ENCODE measurements at regions not wholly inside any gene's neighbourhood (a gene's known extent, or its start where the extent isn't known, plus 50 kb on each side); places are given as distances from the start of the nearest gene placed in this dataset.

- H3K9me3 ChIP-seq (ENCODE audit: insufficient read depth, low read length): no peaks in the 10 kb centered on the region
Observed at GRCh38 chr12:84605983-84606382, 306.6 kb downstream of the SLC6A15 start.

GRCh38 chr12:84604551-84604950 lies 308.0 kb downstream of the SLC6A15 start:
- no peaks in the 10 kb centered on the region for H3K4me1 ChIP-seq (ENCODE audit: insufficient read depth, insufficient read length)
- no peak for TF ChIP-seq ZNF274 (IDR thresholded peaks at IDR 0.05; ENCODE audit: low read depth, low read length)
- TF ChIP-seq SUZ12 (IDR thresholded peaks at IDR 0.05; ENCODE audit: extremely low read depth, insufficient read depth, insufficient read length): no peak
- no peak for TF ChIP-seq YY1 (IDR thresholded peaks at IDR 0.05; ENCODE audit: insufficient read depth, insufficient read length)
- DNase-seq (ENCODE audit: low read depth, low spot score): no peak
- H3K9me3 ChIP-seq (ENCODE audit: insufficient read depth, low read length): no peaks in the 10 kb centered on the region
- H3K4me3 ChIP-seq (ENCODE audit: insufficient read length, low read depth): no peak overlapping the region
- H3K36me3 ChIP-seq (ENCODE audit: insufficient read depth, insufficient read length, low read length): no peaks in the 10 kb centered on the region
- H3K27me3 ChIP-seq (ENCODE audit: insufficient read depth, insufficient read length): no peaks in the 10 kb centered on the region
- H3K9ac ChIP-seq (ENCODE audit: insufficient read length, low read depth): no peak overlapping the region

More at GRCh38 chr12:84605983-84606382, 306.6 kb downstream of the SLC6A15 start:
- no peak overlapping the region for H3K4me3 ChIP-seq (ENCODE audit: insufficient read length, low read depth)
- H3K27me3 ChIP-seq (ENCODE audit: insufficient read depth, insufficient read length): no peaks in the 10 kb centered on the region
- TF ChIP-seq SUZ12 (IDR thresholded peaks at IDR 0.05; ENCODE audit: extremely low read depth, insufficient read depth, insufficient read length) (no peak), YY1 (IDR thresholded peaks at IDR 0.05; ENCODE audit: insufficient read depth, insufficient read length) (no peak), ZNF274 (IDR thresholded peaks at IDR 0.05; ENCODE audit: low read depth, low read length) (no peak)
- H3K36me3 ChIP-seq (ENCODE audit: insufficient read depth, insufficient read length, low read length): no peaks in the 10 kb centered on the region
- DNase-seq (ENCODE audit: low read depth, low spot score): no peak
- no peak overlapping the region for H3K9ac ChIP-seq (ENCODE audit: insufficient read length, low read depth)
- no peaks in the 10 kb centered on the region for H3K4me1 ChIP-seq (ENCODE audit: insufficient read depth, insufficient read length)

- H3K9me3 ChIP-seq (ENCODE audit: insufficient read depth, low read length): no peaks in the 10 kb centered on the region
- TF ChIP-seq SUZ12 (IDR thresholded peaks at IDR 0.05; ENCODE audit: extremely low read depth, insufficient read depth, insufficient read length): no peak
- TF ChIP-seq YY1 (IDR thresholded peaks at IDR 0.05; ENCODE audit: insufficient read depth, insufficient read length): no peak
- H3K4me1 ChIP-seq (ENCODE audit: insufficient read depth, insufficient read length): no peaks in the 10 kb centered on the region
- no peaks in the 10 kb centered on the region for H3K27me3 ChIP-seq (ENCODE audit: insufficient read depth, insufficient read length)
- no peak overlapping the region for H3K9ac ChIP-seq (ENCODE audit: insufficient read length, low read depth)
- H3K4me3 ChIP-seq (ENCODE audit: insufficient read length, low read depth): no peak overlapping the region
- no peak for DNase-seq (ENCODE audit: low read depth, low spot score)
- H3K36me3 ChIP-seq (ENCODE audit: insufficient read depth, insufficient read length, low read length): no peaks in the 10 kb centered on the region
Observed at GRCh38 chr12:84603484-84604248, 308.9 kb downstream of the SLC6A15 start.

GRCh38 chr12:84601483-84601882 lies 311.1 kb downstream of the SLC6A15 start:
- Histone ChIP-seq H3K9ac (ENCODE audit: insufficient read length, low read depth) (no peak overlapping the region), H3K9me3 (ENCODE audit: insufficient read depth, low read length) (no peaks in the 10 kb centered on the region), H3K27me3 (ENCODE audit: insufficient read depth, insufficient read length) (no peaks in the 10 kb centered on the region), H3K36me3 (ENCODE audit: insufficient read depth, insufficient read length, low read length) (no peaks in the 10 kb centered on the region), H3K4me1 (ENCODE audit: insufficient read depth, insufficient read length) (no peaks in the 10 kb centered on the region), H3K4me3 (ENCODE audit: insufficient read length, low read depth) (no peak overlapping the region)
- no peak for TF ChIP-seq SUZ12 (IDR thresholded peaks at IDR 0.05; ENCODE audit: extremely low read depth, insufficient read depth, insufficient read length)
- no peak for TF ChIP-seq ZNF274 (IDR thresholded peaks at IDR 0.05; ENCODE audit: low read depth, low read length)
- no peak for TF ChIP-seq YY1 (IDR thresholded peaks at IDR 0.05; ENCODE audit: insufficient read depth, insufficient read length)
- no peak for DNase-seq (ENCODE audit: low read depth, low spot score)

- no peaks in the 10 kb centered on the region for H3K4me1 ChIP-seq (ENCODE audit: insufficient read depth, insufficient read length)
- no peak for DNase-seq (ENCODE audit: low read depth, low spot score)
- no peaks in the 10 kb centered on the region for H3K9me3 ChIP-seq (ENCODE audit: insufficient read depth, low read length)
- no peaks in the 10 kb centered on the region for H3K36me3 ChIP-seq (ENCODE audit: insufficient read depth, insufficient read length, low read length)
- H3K9ac ChIP-seq (ENCODE audit: insufficient read length, low read depth): no peak overlapping the region
- no peak overlapping the region for H3K4me3 ChIP-seq (ENCODE audit: insufficient read length, low read depth)
- no peaks in the 10 kb centered on the region for H3K27me3 ChIP-seq (ENCODE audit: insufficient read depth, insufficient read length)
- no peak for TF ChIP-seq SUZ12 (IDR thresholded peaks at IDR 0.05; ENCODE audit: extremely low read depth, insufficient read depth, insufficient read length)
- no peak for TF ChIP-seq ZNF274 (IDR thresholded peaks at IDR 0.05; ENCODE audit: low read depth, low read length)
- no peak for TF ChIP-seq YY1 (IDR thresholded peaks at IDR 0.05; ENCODE audit: insufficient read depth, insufficient read length)
Observed at GRCh38 chr12:84599539-84599938, 313.1 kb downstream of the SLC6A15 start.

GRCh38 chr12:84596266-84596665 lies 316.3 kb downstream of the SLC6A15 start:
- no peaks in the 10 kb centered on the region for H3K4me1 ChIP-seq (ENCODE audit: insufficient read depth, insufficient read length)
- no peak for DNase-seq (ENCODE audit: low read depth, low spot score)
- H3K36me3 ChIP-seq (ENCODE audit: insufficient read depth, insufficient read length, low read length): no peaks in the 10 kb centered on the region
- no peaks in the 10 kb centered on the region for H3K9me3 ChIP-seq (ENCODE audit: insufficient read depth, low read length)
- H3K4me3 ChIP-seq (ENCODE audit: insufficient read length, low read depth): no peak overlapping the region
- TF ChIP-seq SUZ12 (IDR thresholded peaks at IDR 0.05; ENCODE audit: extremely low read depth, insufficient read depth, insufficient read length) (no peak), YY1 (IDR thresholded peaks at IDR 0.05; ENCODE audit: insufficient read depth, insufficient read length) (no peak), ZNF274 (IDR thresholded peaks at IDR 0.05; ENCODE audit: low read depth, low read length) (no peak)
- H3K9ac ChIP-seq (ENCODE audit: insufficient read length, low read depth): no peak overlapping the region
- H3K27me3 ChIP-seq (ENCODE audit: insufficient read depth, insufficient read length): no peaks in the 10 kb centered on the region

GRCh38 chr12:84594157-84594556 lies 318.4 kb downstream of the SLC6A15 start:
- Histone ChIP-seq H3K4me3 (ENCODE audit: insufficient read length, low read depth) (no peak overlapping the region), H3K36me3 (ENCODE audit: insufficient read depth, insufficient read length, low read length) (no peaks in the 10 kb centered on the region), H3K27me3 (ENCODE audit: insufficient read depth, insufficient read length) (no peaks in the 10 kb centered on the region), H3K9me3 (ENCODE audit: insufficient read depth, low read length) (no peaks in the 10 kb centered on the region), H3K9ac (ENCODE audit: insufficient read length, low read depth) (no peak overlapping the region), H3K4me1 (ENCODE audit: insufficient read depth, insufficient read length) (no peaks in the 10 kb centered on the region)
- no peak for DNase-seq (ENCODE audit: low read depth, low spot score)
- TF ChIP-seq SUZ12 (IDR thresholded peaks at IDR 0.05; ENCODE audit: extremely low read depth, insufficient read depth, insufficient read length) (no peak), ZNF274 (IDR thresholded peaks at IDR 0.05; ENCODE audit: low read depth, low read length) (no peak), YY1 (IDR thresholded peaks at IDR 0.05; ENCODE audit: insufficient read depth, insufficient read length) (no peak)
